Tibial nerve (tissue), 4 donors: ENCODE measurements at regions not wholly inside any gene's neighbourhood (a gene's known extent, or its start where the extent isn't known, plus 50 kb on each side); places are given as distances from the start of the nearest gene placed in this dataset.

Source experiments
- EP300 ChIP-seq, 2 donors: sonication (generic); formaldehyde crosslinking; IDR thresholded peaks; one replicate each; pipeline ENCODE4 v1.6.1; 2017; ENCODE audit warnings: antibody characterized with exemption in 2 of 2, mild to moderate bottlenecking in 1 of 2
- TF ChIP-seq, protein P1 (sequence below), 5 experiments: fragments of 200-600 bp in 3 of 5; fragments of 450-650 bp in 2 of 5; sonication (generic) in 3 of 5; IDR thresholded peaks; one replicate each; pipeline ENCODE4 v1.5.1; 2016 to 2019; ENCODE audit warnings: antibody characterized with exemption in 5 of 5, mild to moderate bottlenecking in 3 of 5, moderate library complexity in 2 of 5

DNA sequence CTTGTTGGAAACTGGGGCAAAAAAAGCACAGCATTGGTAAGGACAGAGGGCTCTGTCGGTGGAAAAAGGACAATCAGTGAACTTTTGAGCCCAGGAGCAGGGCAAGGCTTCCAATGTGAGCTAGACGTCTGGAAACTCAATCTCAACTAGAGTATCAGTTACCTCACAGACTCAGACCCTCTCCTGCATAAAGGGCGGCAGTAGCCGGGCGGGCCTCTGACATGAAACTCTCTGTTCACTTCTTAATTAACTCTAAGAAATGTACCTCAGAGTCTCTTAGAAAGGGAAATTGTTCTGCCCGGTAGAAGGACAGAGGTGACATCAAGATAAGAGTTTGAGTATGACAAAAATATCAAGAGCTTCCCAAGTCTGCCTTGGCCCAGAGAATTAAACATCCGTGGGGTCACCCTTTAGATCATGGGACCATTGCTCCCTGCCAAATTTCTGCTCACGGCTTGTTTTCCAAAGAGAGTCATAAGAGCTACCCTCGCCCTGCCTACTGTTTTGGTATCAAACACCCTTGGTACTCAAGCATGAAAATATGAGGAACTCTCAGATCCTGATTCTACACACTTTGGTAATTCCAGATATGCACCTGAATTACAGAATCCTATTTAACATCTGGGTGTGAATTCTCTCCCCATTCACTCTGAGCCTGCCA, 103.5 kb upstream of the PKDCC start:
- TF ChIP-seq, protein P1, sequence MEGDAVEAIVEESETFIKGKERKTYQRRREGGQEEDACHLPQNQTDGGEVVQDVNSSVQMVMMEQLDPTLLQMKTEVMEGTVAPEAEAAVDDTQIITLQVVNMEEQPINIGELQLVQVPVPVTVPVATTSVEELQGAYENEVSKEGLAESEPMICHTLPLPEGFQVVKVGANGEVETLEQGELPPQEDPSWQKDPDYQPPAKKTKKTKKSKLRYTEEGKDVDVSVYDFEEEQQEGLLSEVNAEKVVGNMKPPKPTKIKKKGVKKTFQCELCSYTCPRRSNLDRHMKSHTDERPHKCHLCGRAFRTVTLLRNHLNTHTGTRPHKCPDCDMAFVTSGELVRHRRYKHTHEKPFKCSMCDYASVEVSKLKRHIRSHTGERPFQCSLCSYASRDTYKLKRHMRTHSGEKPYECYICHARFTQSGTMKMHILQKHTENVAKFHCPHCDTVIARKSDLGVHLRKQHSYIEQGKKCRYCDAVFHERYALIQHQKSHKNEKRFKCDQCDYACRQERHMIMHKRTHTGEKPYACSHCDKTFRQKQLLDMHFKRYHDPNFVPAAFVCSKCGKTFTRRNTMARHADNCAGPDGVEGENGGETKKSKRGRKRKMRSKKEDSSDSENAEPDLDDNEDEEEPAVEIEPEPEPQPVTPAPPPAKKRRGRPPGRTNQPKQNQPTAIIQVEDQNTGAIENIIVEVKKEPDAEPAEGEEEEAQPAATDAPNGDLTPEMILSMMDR (IDR thresholded peaks at IDR 0.05), result no peak
- no peak for TF ChIP-seq EP300 (IDR thresholded peaks at IDR 0.05)
